Liver (tissue), 8 donors: ENCODE measurements at regions not wholly inside any gene's neighbourhood (a gene's known extent, or its start where the extent isn't known, plus 50 kb on each side); places are given as distances from the start of the nearest gene placed in this dataset.

Experiments used
- DNase-seq: peaks from one replicate; pipeline ENCODE4 v3.0.0-alpha.2; 2017; ENCODE audit warnings: low spot score
- H3K27ac ChIP-seq, 2 donors: one replicate each; pipeline ENCODE4 v1.7.0; 2013; ENCODE audit warnings: inconsistent platforms in 2 of 2, low read length in 2 of 2, control low read depth in 1 of 2, low read depth in 1 of 2, mild to moderate bottlenecking in 1 of 2
- H3K27me3 ChIP-seq, 4 donors: one replicate each; pipeline versions ENCODE4 v1.6.1 to v1.7.0; 2013; ENCODE audit warnings: low read length in 3 of 4, inconsistent platforms in 1 of 4, mild to moderate bottlenecking in 1 of 4, moderate library complexity in 1 of 4; ENCODE audit not compliant: control insufficient read depth in 4 of 4, insufficient read depth in 4 of 4
- H3K36me3 ChIP-seq, 4 donors: one replicate each; pipeline versions ENCODE4 v1.6.1 to v1.7.0; 2013; ENCODE audit warnings: low read length in 3 of 4, mild to moderate bottlenecking in 3 of 4, low read depth in 1 of 4, moderate library complexity in 1 of 4; ENCODE audit not compliant: control insufficient read depth in 4 of 4, insufficient read depth in 3 of 4
- H3K4me1 ChIP-seq, 4 donors: one replicate each; pipeline versions ENCODE4 v1.6.1 to v1.7.0; 2013; ENCODE audit warnings: low read length in 3 of 4, mild to moderate bottlenecking in 3 of 4, moderate library complexity in 1 of 4; ENCODE audit not compliant: control insufficient read depth in 4 of 4, insufficient read depth in 4 of 4
- H3K4me3 ChIP-seq, 3 donors: one replicate each; pipeline versions ENCODE4 v1.6.1 to v1.7.0; 2013; ENCODE audit warnings: low read length in 3 of 3, control low read depth in 1 of 3, low read depth in 1 of 3, mild to moderate bottlenecking in 1 of 3
- H3K9ac ChIP-seq, 2 donors: one replicate each; pipeline ENCODE4 v1.7.0; 2013; ENCODE audit warnings: low read length in 2 of 2, mild to moderate bottlenecking in 2 of 2, moderate library complexity in 2 of 2, control low read depth in 1 of 2, low read depth in 1 of 2
- H3K9me3 ChIP-seq, 4 donors: one replicate each; pipeline versions ENCODE4 v1.6.1 to v1.7.0; 2013; ENCODE audit warnings: low read length in 3 of 4; ENCODE audit not compliant: control insufficient read depth in 4 of 4
- CTCF ChIP-seq: fragments of 150-350 bp; IDR thresholded peaks from 2 replicates; pipeline ENCODE4 v1.5.1; 2017; ENCODE audit warnings: improper control_type of control experiment, low read depth, low read length; ENCODE audit not compliant: missing input control
- EGR1 ChIP-seq, 2 donors: IDR thresholded peaks; 2 replicates each; pipeline ENCODE4 v1.6.1; 2016 to 2018; ENCODE audit warnings: antibody characterized with exemption in 2 of 2, low read depth in 2 of 2
- FOXA1 ChIP-seq: IDR thresholded peaks from 2 replicates; pipeline ENCODE4 v1.6.1; 2016; ENCODE audit warnings: antibody characterized with exemption
- FOXA2 ChIP-seq: IDR thresholded peaks from 2 replicates; pipeline ENCODE4 v1.6.1; 2016; ENCODE audit warnings: antibody characterized with exemption
- GABPA ChIP-seq, 2 donors: IDR thresholded peaks in 1 of 2; conservative IDR thresholded peaks in 1 of 2; 2 replicates each; pipeline ENCODE4 v1.6.1; 2016; ENCODE audit warnings: antibody characterized with exemption in 2 of 2, mild to moderate bottlenecking in 1 of 2, moderate library complexity in 1 of 2
- HNF4A ChIP-seq, 2 donors: conservative IDR thresholded peaks; 2 replicates each; pipeline ENCODE4 v1.6.1; 2016; ENCODE audit warnings: antibody characterized with exemption in 2 of 2, mild to moderate bottlenecking in 2 of 2
- HNF4G ChIP-seq: IDR thresholded peaks from 2 replicates; pipeline ENCODE4 v1.6.1; 2016; ENCODE audit warnings: antibody characterized with exemption
- NR2F2 ChIP-seq: IDR thresholded peaks from 2 replicates; pipeline ENCODE4 v1.6.1; 2016; ENCODE audit warnings: antibody characterized with exemption
- RAD21 ChIP-seq, 2 donors: IDR thresholded peaks; 2 replicates each; pipeline ENCODE4 v1.6.1; 2016; ENCODE audit warnings: antibody characterized with exemption in 2 of 2, mild to moderate bottlenecking in 2 of 2
- REST ChIP-seq: IDR thresholded peaks from 2 replicates; pipeline ENCODE4 v1.6.1; 2016; ENCODE audit warnings: antibody characterized with exemption, mild to moderate bottlenecking
- RXRA ChIP-seq, 2 donors: IDR thresholded peaks; 2 replicates each; pipeline ENCODE4 v1.6.1; 2017 to 2018; ENCODE audit warnings: antibody characterized with exemption in 2 of 2, mild to moderate bottlenecking in 1 of 2
- SP1 ChIP-seq: IDR thresholded peaks from 2 replicates; pipeline ENCODE4 v1.6.1; 2018; ENCODE audit warnings: antibody characterized with exemption, mild to moderate bottlenecking
- TAF1 ChIP-seq: conservative IDR thresholded peaks from 2 replicates; pipeline ENCODE4 v1.6.1; 2016; ENCODE audit warnings: antibody characterized with exemption, mild to moderate bottlenecking
- YY1 ChIP-seq: IDR thresholded peaks from 2 replicates; pipeline ENCODE4 v1.6.1; 2016; ENCODE audit warnings: antibody characterized with exemption, mild to moderate bottlenecking
- WGBS: extraction: QIAGEN DNeasy Blood & Tissue Kit; methylation state at CpG from one replicate; pipeline ENCODE4 v1.1.7; 2013; 5-methylcytosine and 5-hydroxymethylcytosine counted together
- TF ChIP-seq, protein P1 (sequence below): IDR thresholded peaks from 2 replicates; pipeline ENCODE4 v1.6.1; 2016; ENCODE audit warnings: antibody characterized with exemption
- TF ChIP-seq, protein P2 (sequence below): IDR thresholded peaks from 2 replicates; pipeline ENCODE4 v1.6.1; 2016; ENCODE audit warnings: antibody characterized with exemption
- donor health status: healthy.
- donor health status: healthy.
- donor health status: healthy.
- donor health status: healthy.
- donor health status: healthy.

DNA sequence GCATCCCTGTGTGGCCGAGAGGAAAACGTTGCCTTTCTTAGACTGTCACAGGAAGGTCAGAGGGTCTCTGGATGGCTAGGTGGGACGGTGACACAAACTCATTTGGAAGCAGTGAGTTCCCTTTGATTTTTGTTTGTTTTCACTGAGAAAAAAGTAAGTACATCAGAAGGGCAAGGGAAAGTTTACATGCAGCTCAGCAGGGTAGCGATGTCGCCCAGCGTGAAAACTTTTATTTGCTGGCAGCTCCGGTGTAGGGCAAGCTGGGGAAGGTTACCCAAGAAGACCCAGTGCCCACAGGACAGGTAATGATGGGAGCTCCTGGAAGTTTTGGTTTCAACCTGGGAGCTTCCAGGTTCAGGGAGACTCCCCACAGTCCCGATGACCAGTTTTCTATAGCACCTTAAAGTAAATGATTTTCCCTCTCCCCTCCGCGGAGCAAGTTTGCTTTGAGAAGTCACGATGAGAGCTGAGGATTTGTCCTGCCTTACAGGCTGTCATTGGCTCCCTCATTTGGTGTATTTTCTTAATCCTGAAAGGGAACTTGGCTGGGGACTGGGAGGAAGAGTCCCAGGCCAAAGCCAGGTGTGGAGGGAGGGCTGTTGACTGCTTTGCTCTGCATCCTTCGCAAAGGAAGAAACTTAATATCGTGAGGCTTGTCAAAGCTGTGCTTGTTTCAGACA, 64.7 kb upstream of the ESRRB start:
- no peak overlapping the region for H3K4me3 ChIP-seq
- no peak for DNase-seq
- H3K27me3 ChIP-seq, result peaks cover 0 to 10% (median 0%) of the 10 kb centered on the region in 4 donors
- WGBS, result 43% methylated on average over 13 of the region's 13 CpGs
- no peaks in the 10 kb centered on the region for H3K4me1 ChIP-seq
- H3K9ac ChIP-seq, result no peak overlapping the region
- H3K9me3 ChIP-seq, result no peaks in the 10 kb centered on the region
- no peak overlapping the region for H3K27ac ChIP-seq
- no peaks in the 10 kb centered on the region for H3K36me3 ChIP-seq
- TF ChIP-seq, protein P1, sequence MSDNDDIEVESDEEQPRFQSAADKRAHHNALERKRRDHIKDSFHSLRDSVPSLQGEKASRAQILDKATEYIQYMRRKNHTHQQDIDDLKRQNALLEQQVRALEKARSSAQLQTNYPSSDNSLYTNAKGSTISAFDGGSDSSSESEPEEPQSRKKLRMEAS, result no peak
- TF ChIP-seq EGR1 (IDR thresholded peaks at IDR 0.05; ENCODE audit: low read depth in 2 of 2), result no peak
- no peak for TF ChIP-seq FOXA2
- TF ChIP-seq, protein P2, sequence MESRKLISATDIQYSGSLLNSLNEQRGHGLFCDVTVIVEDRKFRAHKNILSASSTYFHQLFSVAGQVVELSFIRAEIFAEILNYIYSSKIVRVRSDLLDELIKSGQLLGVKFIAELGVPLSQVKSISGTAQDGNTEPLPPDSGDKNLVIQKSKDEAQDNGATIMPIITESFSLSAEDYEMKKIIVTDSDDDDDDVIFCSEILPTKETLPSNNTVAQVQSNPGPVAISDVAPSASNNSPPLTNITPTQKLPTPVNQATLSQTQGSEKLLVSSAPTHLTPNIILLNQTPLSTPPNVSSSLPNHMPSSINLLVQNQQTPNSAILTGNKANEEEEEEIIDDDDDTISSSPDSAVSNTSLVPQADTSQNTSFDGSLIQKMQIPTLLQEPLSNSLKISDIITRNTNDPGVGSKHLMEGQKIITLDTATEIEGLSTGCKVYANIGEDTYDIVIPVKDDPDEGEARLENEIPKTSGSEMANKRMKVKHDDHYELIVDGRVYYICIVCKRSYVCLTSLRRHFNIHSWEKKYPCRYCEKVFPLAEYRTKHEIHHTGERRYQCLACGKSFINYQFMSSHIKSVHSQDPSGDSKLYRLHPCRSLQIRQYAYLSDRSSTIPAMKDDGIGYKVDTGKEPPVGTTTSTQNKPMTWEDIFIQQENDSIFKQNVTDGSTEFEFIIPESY, result no peak
- TF ChIP-seq NR2F2, result no peak
- TF ChIP-seq FOXA1, result no peak

DNA sequence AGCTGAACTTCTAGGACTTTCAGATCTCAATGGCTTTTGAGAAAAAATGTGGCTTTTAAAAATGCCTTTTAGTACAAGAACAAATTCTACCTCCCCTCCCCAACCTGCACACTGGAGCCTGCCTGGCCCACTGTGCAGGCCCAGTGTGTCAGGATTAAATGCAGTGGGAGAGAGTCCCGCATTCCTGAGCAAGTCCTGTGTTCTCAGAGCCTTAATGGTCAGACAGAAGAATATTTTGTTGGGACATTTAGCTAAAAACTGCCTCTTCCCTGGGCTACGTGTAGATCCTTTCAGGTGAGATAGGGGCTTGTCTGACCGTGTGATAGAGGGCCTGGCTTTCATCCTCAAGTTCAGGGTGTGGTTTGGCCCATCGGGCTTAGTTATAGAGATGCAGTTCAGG, 63.1 kb upstream of the ESRRB start:
- DNase-seq, result no peak
- 69% methylated on average over 4 of the region's 4 CpGs for WGBS
- no peaks in the 10 kb centered on the region for H3K36me3 ChIP-seq
- H3K27ac ChIP-seq, result no peak overlapping the region
- TF ChIP-seq HNF4G (no peak), CTCF (no peak), RAD21 (IDR thresholded peaks at IDR 0.05) (no peak), EGR1 (IDR thresholded peaks at IDR 0.05; ENCODE audit: low read depth in 2 of 2) (no peak), REST (no peak), YY1 (no peak), SP1 (no peak), GABPA (IDR thresholded peaks at IDR 0.05 in 1 of 2, conservative IDR thresholded peaks at IDR 0.05 in 1 of 2) (no peak), HNF4A (conservative IDR thresholded peaks at IDR 0.05) (no peak), RXRA (IDR thresholded peaks at IDR 0.05) (no peak), FOXA1 (no peak), TAF1 (no peak), FOXA2 (no peak)
- TF ChIP-seq, protein P1, result no peak
- TF ChIP-seq, protein P2, result no peak
- no peaks in the 10 kb centered on the region for H3K4me1 ChIP-seq
- H3K9me3 ChIP-seq, result no peaks in the 10 kb centered on the region
- no peak overlapping the region for H3K9ac ChIP-seq
- H3K4me3 ChIP-seq, result no peak overlapping the region
- H3K27me3 ChIP-seq, result peaks cover 0 to 10% (median 0%) of the 10 kb centered on the region in 4 donors
